Thyroid gland (tissue), 4 donors: ENCODE measurements at regions not wholly inside any gene's neighbourhood (a gene's known extent, or its start where the extent isn't known, plus 50 kb on each side); places are given as distances from the start of the nearest gene placed in this dataset.

ENCODE experiments used
- DNase-seq, 2 donors: peaks; one replicate each; pipeline ENCODE4 v3.0.0-alpha.2; 2019
- H3K27ac ChIP-seq, 3 donors: fragments of 200-600 bp; sonication (generic); 1 replicate in 2 of 3; 2 replicates in 1 of 3; pipeline ENCODE4 v1.5.1; 2016 to 2019; ENCODE audit warnings: mild to moderate bottlenecking in 1 of 3, moderate library complexity in 1 of 3
- H3K27me3 ChIP-seq: fragments of 200-600 bp; sonication (generic); one replicate; pipeline ENCODE4 v1.5.1; 2019
- H3K36me3 ChIP-seq, 2 donors: fragments of 200-600 bp; sonication (generic); one replicate each; pipeline ENCODE4 v1.5.1; 2016 to 2019
- H3K4me1 ChIP-seq, 2 donors: fragments of 200-600 bp; sonication (generic); one replicate each; pipeline ENCODE4 v1.5.1; 2017 to 2019
- H3K4me3 ChIP-seq, 3 donors: fragments of 200-600 bp; sonication (generic); replicated peaks in 1 of 3; 1 replicate in 2 of 3; 2 replicates in 1 of 3; pipeline ENCODE4 v1.5.1; 2016; ENCODE audit warnings: mild to moderate bottlenecking in 1 of 3
- H3K9me3 ChIP-seq: fragments of 200-600 bp; sonication (generic); one replicate; pipeline ENCODE4 v1.5.1; 2017
- POLR2A ChIP-seq, 2 donors: fragments of 450-650 bp; IDR thresholded peaks; one replicate each; pipeline ENCODE4 v1.6.1; 2017; ENCODE audit warnings: antibody characterized with exemption in 2 of 2, mild to moderate bottlenecking in 2 of 2, moderate library complexity in 1 of 2
- WGBS, 2 donors: methylation state at CpG; one replicate each; pipeline ENCODE4 v1.1.5; 2017; 5-methylcytosine and 5-hydroxymethylcytosine counted together
- intact Hi-C: fragments of 100-400 bp; cut with DNase I; formaldehyde crosslinking; loops from one replicate; pipeline ENCODE4 v1.15.1; 2023
- TF ChIP-seq, protein P1 (sequence below), 6 experiments: fragments of 200-600 bp in 3 of 6; fragments of 450-650 bp in 3 of 6; sonication (generic) in 3 of 6; IDR thresholded peaks; one replicate each; pipeline ENCODE4 v1.5.1; 2016 to 2019; ENCODE audit warnings: antibody characterized with exemption in 6 of 6, mild to moderate bottlenecking in 2 of 6, inconsistent platforms in 1 of 6, moderate library complexity in 1 of 6

DNA sequence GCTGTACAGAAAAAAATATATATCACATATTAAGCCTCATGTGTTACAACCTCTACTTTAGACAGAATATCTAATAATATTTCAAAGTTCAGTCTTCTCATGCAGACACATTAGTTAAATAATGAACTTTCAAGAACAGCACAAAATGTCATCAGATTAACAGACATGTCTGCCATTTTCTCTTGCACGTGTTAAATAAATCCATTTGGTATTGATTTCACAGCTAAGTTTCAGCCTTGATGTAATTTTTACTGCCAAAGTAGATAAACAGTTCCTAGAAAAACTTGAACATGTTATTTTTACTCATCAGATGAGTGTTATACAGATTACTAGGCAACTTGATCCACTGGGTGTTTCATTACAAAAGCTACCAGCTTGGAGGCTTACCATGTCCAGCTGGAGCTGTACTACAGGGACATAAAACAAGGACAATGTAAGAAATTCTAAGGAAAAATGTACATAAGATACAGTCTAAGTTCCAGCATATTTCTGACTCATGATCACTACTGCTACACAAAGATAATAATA lies 290.7 kb upstream of the DDX18 start:
- H3K36me3 ChIP-seq = no peaks in the 10 kb centered on the region
- no peak overlapping the region for H3K27ac ChIP-seq
- no peaks in the 10 kb centered on the region for H3K27me3 ChIP-seq
- no peak for DNase-seq
- WGBS, 2 donors = 61 to 69% methylated on average over 1 of the region's 1 CpG
- H3K4me1 ChIP-seq = no peaks in the 10 kb centered on the region
- TF ChIP-seq POLR2A (IDR thresholded peaks at IDR 0.05) = no peak
- H3K9me3 ChIP-seq = no peaks in the 10 kb centered on the region
- intact Hi-C loops = no loop called here
- H3K4me3 ChIP-seq = no peak overlapping the region

DNA sequence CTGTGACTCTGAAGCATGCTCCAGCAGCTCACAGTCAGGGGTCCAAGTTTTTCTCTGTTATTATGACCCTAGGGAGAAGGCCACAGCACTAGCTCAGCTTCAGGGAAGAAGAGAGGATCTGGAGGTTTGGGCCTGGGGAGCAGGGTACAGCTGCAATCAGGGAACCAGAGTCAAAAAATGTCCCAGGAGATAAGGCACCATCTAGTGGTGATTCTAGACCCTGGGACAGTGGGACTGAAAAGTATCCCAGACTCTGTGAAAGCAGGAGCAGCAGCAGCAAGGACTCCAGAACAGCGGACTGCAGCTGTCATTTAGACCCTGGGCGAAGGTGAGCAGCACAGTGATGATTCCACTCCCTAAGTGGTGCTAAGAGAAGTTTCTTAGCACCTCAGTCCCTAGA lies 278.4 kb upstream of the DDX18 start:
- Histone ChIP-seq H3K36me3 (no peaks in the 10 kb centered on the region), H3K9me3 (no peaks in the 10 kb centered on the region), H3K4me1 (no peaks in the 10 kb centered on the region), H3K27ac (no peak overlapping the region), H3K4me3 (no peak overlapping the region), H3K27me3 (no peaks in the 10 kb centered on the region)
- 41 to 51% methylated on average over 2 of the region's 2 CpGs for WGBS, 2 donors
- intact Hi-C loops = no loop called here
- TF ChIP-seq, protein P1, sequence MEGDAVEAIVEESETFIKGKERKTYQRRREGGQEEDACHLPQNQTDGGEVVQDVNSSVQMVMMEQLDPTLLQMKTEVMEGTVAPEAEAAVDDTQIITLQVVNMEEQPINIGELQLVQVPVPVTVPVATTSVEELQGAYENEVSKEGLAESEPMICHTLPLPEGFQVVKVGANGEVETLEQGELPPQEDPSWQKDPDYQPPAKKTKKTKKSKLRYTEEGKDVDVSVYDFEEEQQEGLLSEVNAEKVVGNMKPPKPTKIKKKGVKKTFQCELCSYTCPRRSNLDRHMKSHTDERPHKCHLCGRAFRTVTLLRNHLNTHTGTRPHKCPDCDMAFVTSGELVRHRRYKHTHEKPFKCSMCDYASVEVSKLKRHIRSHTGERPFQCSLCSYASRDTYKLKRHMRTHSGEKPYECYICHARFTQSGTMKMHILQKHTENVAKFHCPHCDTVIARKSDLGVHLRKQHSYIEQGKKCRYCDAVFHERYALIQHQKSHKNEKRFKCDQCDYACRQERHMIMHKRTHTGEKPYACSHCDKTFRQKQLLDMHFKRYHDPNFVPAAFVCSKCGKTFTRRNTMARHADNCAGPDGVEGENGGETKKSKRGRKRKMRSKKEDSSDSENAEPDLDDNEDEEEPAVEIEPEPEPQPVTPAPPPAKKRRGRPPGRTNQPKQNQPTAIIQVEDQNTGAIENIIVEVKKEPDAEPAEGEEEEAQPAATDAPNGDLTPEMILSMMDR (IDR thresholded peaks at IDR 0.05) = peak in 1 of 6 experiments; percentile 38
- TF ChIP-seq POLR2A (IDR thresholded peaks at IDR 0.05) = no peak
- DNase-seq = no peak

DNA sequence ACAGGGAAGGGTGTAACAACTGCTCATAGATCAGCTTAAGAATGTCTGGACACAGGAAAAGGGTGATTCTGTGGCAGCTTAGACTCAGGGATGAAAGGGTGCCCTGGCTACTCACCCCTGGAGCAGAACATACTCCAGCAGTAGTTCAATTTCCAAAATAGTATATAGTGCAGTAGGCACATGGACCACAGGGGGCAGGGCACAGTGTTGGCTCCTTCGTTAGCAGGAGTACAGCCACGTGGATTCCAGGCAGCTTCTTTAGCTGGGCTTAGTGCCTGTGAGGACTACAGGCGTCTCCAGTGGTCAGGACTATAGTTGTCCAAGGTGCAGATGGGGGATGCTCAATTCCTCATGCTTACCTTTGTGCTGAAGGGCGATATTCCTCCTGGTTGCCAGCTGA lies 277.5 kb upstream of the DDX18 start:
- intact Hi-C loops = no loop called here
- H3K4me3 ChIP-seq = no peak overlapping the region
- no peak overlapping the region for H3K27ac ChIP-seq
- no peaks in the 10 kb centered on the region for H3K4me1 ChIP-seq
- no peak for DNase-seq
- H3K9me3 ChIP-seq = no peaks in the 10 kb centered on the region
- 75 to 83% methylated on average over 2 to 4 of the region's 4 CpGs for WGBS, 2 donors
- H3K27me3 ChIP-seq = no peaks in the 10 kb centered on the region
- no peak for TF ChIP-seq POLR2A (IDR thresholded peaks at IDR 0.05)
- TF ChIP-seq, protein P1 (IDR thresholded peaks at IDR 0.05) = no peak
- H3K36me3 ChIP-seq = no peaks in the 10 kb centered on the region

DNA sequence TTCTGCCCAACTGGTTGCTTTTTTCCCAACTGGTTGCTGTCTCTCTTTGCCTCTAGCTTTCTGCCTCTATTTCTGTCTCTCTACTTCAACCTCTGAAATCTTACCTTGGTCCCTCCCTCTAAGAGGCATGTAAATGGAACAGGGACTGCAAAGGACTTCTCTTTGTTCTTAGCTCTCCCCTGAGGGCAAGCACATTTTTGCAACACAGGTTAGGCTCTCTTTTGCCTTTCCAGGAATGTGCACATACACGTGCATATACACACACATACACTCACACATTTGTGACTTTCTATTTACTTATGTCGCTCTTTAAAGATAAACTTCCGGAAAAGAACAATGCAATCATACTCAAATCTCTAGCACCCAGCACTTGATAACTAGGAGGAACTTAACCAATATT lies 262.6 kb upstream of the DDX18 start:
- no peaks in the 10 kb centered on the region for H3K9me3 ChIP-seq
- no peak for TF ChIP-seq POLR2A (IDR thresholded peaks at IDR 0.05)
- TF ChIP-seq, protein P1 (IDR thresholded peaks at IDR 0.05) = no peak
- no peak for DNase-seq
- no peak overlapping the region for H3K27ac ChIP-seq
- intact Hi-C loops = no loop called here
- 70 to 74% methylated on average over 3 of the region's 3 CpGs for WGBS, 2 donors
- no peak overlapping the region for H3K4me3 ChIP-seq
- H3K4me1 ChIP-seq = no peaks in the 10 kb centered on the region
- H3K36me3 ChIP-seq = no peaks in the 10 kb centered on the region
- no peaks in the 10 kb centered on the region for H3K27me3 ChIP-seq

DNA sequence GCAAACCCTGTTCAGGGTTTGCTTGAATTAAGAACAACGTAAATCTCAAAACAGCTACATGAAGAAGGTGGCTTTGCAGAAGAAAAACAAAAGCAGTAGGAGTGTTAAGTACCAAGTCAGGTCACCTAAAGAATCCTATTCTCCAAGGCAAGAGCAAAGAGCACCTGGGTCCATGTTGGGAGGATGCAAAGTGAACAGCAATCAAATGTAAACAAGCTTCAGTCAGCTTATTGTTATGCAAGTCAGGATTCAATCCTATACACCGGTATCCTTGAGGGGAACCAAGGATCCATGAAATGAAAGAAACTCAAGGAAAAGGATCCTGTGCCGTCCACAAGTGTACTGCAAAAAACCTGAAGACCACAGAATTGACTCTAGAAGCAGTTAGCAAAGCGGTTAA lies 261.0 kb upstream of the DDX18 start:
- DNase-seq = no peak
- Histone ChIP-seq H3K36me3 (no peaks in the 10 kb centered on the region), H3K4me1 (no peaks in the 10 kb centered on the region), H3K9me3 (no peaks in the 10 kb centered on the region), H3K27ac (no peak overlapping the region), H3K4me3 (no peak overlapping the region), H3K27me3 (no peaks in the 10 kb centered on the region)
- 68 to 72% methylated on average over 4 of the region's 4 CpGs for WGBS, 2 donors
- intact Hi-C loops = no loop called here
- TF ChIP-seq, protein P1 (IDR thresholded peaks at IDR 0.05) = no peak
- no peak for TF ChIP-seq POLR2A (IDR thresholded peaks at IDR 0.05)

DNA sequence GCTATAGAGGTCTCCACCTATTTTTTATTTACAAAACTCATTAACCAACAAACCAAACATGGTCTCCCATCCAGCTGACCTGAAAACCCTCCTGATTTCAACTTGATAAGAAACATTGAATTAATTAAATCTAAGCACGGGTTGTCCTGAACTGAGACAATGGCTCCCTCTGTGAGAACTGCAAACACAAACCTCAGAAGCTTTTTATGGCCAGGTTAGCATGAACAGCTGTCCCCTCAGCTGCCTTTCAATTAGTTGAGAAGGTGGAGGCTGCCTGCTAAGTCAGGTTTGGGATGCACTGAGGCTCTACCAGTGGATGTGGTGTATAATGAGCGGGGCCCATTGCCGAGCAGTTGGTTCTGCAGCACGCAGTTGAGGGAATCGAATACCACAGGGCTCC lies 258.5 kb upstream of the DDX18 start:
- Histone ChIP-seq H3K27me3 (no peaks in the 10 kb centered on the region), H3K9me3 (no peaks in the 10 kb centered on the region), H3K4me3 (no peak overlapping the region), H3K4me1 (no peaks in the 10 kb centered on the region), H3K27ac (no peak overlapping the region), H3K36me3 (no peaks in the 10 kb centered on the region)
- DNase-seq = no peak
- intact Hi-C loops = no loop called here
- 80 to 88% methylated on average over 5 of the region's 5 CpGs for WGBS, 2 donors
- no peak for TF ChIP-seq POLR2A (IDR thresholded peaks at IDR 0.05)
- TF ChIP-seq, protein P1 (IDR thresholded peaks at IDR 0.05) = no peak
